ENCODE measurements at regions not wholly inside any gene's neighbourhood (a gene's known extent, or its start where the extent isn't known, plus 50 kb on each side); places are given as distances from the start of the nearest gene placed in this dataset.

DNA sequence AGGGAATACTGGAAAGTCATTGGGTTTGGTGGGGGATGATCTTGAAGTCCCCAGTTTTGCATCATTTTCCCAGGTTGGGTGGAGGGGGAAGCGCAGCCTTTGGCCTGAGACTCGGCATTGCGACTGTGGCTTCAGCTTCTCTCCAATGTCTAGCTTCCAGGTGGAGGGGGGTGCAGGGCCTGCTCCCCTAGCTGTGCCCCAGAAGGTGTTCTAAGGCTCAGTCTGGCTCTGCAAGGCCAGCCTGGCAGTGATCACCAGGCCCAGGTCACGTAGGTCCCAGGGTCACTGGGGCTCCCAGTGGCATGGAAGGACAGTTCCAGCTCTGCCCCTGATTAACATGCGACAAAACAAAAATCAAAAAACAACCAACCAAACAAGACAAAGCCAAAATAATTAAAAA is 56.9 kb upstream of the HAAO start:
- no peak for DNase-seq

GRCh38 chr2:42848726-42849290 is 56.4 kb upstream of the HAAO start:
- no peak for DNase-seq

DNA sequence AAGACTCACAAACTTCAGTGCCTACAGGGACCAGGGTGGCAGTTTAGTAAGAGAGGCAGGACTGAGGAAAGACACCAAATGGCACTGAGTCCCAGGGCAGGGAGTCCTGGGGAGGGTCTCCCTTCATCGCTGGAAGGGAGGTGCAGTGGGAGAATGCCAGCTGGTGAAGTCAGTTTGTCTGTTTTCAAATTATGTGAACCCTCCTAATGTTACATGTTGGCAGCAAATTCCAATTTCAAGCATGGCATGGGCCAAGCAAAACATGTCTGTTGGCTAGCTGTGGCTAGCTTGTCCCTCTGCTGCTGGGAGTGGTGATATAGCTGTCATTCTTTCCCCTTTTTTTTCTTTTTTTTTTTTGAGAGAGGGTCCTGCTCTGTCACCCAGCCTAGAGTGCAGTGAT is 55.9 kb upstream of the HAAO start:
- DNase-seq: no peak

- DNase-seq: no peak
These were observed 55.3 kb upstream of the HAAO start for GRCh38 chr2:42847596-42848151.

DNA sequence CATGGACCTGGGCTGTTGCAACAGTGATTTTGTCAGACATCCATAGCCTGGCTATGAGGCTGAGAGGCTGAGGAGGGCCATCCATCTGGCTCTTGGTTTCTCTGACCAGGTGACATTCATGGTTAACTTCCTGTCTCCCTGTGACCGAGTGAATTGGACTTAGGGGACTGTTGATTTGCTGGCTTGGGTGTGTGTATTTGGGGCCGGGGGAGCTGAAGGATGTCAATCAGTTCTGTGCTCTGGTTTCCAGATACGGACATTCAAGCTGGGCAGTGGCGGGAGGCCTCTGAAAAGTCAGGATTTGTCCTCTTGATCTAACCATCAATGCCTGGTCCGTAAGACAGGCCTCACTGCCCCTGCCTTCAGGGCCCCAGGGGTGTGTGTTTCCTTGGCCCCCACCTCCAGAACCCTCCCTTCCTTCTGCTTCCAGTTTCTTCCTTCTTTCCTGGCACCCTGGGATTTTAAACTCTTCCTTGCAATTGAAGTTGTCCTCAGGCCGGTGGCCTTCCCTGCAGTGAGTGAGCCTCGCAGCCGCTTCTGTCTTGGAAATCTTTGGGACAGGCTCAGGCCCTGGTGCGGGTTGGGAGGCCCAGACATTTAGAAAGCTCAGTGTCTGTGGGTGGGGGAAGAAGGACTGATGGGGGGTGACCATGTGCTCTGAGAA is 54.7 kb upstream of the HAAO start:
- no peak for DNase-seq

DNA sequence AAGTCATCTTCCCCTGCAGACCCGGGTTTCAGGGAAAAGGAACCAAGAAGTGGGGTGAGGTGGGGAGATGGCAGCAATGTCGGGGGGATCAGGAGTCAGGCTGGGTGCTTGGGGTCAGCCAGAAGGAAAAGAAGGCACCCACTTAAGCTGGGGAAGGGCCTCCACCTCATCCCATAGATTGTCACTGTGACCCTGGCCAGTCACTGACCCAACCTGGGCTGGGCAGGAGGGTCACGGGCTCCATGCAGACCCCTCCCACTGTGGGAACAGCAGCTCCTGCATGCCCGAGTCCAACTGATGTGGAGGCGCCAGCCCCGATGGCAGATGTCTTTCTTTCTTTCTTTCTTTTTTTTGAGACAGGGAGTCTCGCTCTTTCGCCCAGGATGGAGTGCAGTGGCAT is 53.6 kb upstream of the HAAO start:
- DNase-seq: no peak

DNA sequence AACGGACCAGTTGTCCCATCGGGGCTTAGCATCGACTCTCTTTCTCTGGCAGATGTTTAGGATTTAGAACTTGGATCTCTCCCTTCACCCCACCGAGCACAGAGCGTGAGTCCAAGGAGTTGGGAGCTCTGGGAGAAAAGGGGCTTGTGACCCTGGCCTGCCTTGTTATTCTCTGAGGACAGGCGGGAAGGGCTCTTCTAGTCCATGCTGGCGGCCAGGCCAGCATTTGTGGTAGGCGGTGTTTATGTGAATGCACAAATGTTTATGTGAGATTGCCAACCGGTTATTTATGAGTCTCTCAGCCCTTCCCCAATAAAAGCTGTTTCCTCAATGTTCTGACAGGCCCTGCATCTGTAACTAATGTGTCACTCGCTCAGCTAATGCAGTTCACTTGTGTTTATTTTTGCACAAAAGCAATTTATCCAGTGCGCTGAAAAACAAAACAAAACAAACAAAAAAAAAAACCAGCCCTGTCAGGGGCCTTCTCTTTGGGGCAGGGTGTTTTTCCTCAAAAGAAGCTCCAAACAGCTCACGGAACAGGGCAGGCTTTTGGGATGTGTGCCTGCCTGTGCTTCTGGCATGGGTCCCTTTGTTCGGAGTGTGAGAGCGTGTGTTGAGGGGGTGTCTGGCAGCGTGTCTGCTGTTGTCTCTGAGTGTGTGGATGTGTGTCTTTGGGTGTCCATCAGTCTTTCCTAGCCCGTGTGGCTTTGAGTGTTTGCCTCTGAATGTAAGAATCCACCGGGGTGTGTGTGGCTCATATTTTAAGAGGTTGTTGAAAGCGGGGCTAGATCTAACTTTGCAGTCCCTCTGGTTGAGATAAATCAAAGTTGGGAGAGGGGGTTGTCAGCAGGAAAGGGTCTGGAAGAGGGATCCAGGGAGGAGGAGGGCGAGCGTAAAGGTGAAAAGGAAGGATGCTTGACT is 52.8 kb upstream of the HAAO start:
- no peak for DNase-seq

- no peak for DNase-seq
These were observed 52.0 kb upstream of the HAAO start for GRCh38 chr2:42844366-42844765.

GRCh38 chr2:42843611-42844010 is 51.2 kb upstream of the HAAO start:
- no peak for DNase-seq

DNA sequence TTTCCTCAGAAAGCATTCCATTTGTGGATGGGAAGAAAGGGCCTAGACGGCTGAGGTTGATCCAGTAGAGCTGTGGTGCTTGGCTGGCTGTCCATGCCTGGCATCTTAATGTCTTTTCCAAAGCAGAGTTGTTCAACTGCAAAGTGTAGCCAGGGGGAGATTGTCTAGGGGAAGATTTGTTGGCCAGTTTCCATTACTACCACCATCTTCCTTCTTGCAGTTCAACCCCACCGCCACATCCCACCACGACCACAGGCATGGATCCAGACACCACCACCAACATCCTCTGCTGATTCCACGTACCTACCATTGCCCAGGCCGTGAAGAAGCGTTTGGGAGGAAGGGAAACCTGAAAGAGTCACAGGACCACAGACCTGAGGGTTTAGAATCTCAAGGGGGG is 50.7 kb upstream of the HAAO start:
- no peak for DNase-seq

- no peak for DNase-seq
These were observed 50.1 kb upstream of the HAAO start for GRCh38 chr2:42842466-42842865.
